Gastroesophageal sphincter (tissue), 4 donors: ENCODE measurements at regions not wholly inside any gene's neighbourhood (a gene's known extent, or its start where the extent isn't known, plus 50 kb on each side); places are given as distances from the start of the nearest gene placed in this dataset.

Source experiments
- ATAC-seq: fragments of 150-250 bp; one replicate; pipeline ENCODE4 v1.9.1; 2016; ENCODE audit warnings: mild to moderate bottlenecking, moderate library complexity
- H3K27ac ChIP-seq, 4 donors: fragments of 200-600 bp; sonication (generic) in 3 of 4; 1 replicate in 3 of 4; 2 replicates in 1 of 4; pipeline ENCODE4 v1.5.1; 2016 to 2019
- H3K27me3 ChIP-seq: fragments of 200-600 bp; sonication (generic); one replicate; pipeline ENCODE4 v1.5.1; 2019
- H3K36me3 ChIP-seq, 2 donors: fragments of 200-600 bp; sonication (generic); one replicate each; pipeline ENCODE4 v1.5.1; 2019; ENCODE audit warnings: control low read depth in 1 of 2
- H3K4me1 ChIP-seq, 3 donors: fragments of 200-600 bp; sonication (generic); 1 replicate in 2 of 3; 2 replicates in 1 of 3; pipeline ENCODE4 v1.5.1; 2016 to 2019; ENCODE audit warnings: control low read depth in 2 of 3
- H3K4me3 ChIP-seq, 2 donors: fragments of 200-600 bp; sonication (generic); one replicate each; pipeline ENCODE4 v1.5.1; 2019; ENCODE audit warnings: mild to moderate bottlenecking in 1 of 2, moderate library complexity in 1 of 2
- H3K9me3 ChIP-seq, 3 donors: fragments of 200-600 bp; sonication (generic); one replicate each; pipeline ENCODE4 v1.5.1; 2017 to 2019; ENCODE audit warnings: control low read depth in 2 of 3
- CTCF ChIP-seq, 4 experiments: fragments of 200-600 bp in 2 of 4; fragments of 450-650 bp in 2 of 4; sonication (generic) in 1 of 4; IDR thresholded peaks; one replicate each; pipeline ENCODE4 v1.5.1; 2017 to 2019; ENCODE audit warnings: antibody characterized with exemption in 4 of 4, mild to moderate bottlenecking in 2 of 4, moderate library complexity in 2 of 4
- EP300 ChIP-seq: sonication (generic); formaldehyde crosslinking; IDR thresholded peaks from one replicate; pipeline ENCODE4 v1.6.1; 2017; ENCODE audit warnings: antibody characterized with exemption, mild to moderate bottlenecking
- POLR2A ChIP-seq, 2 donors: fragments of 450-650 bp; IDR thresholded peaks; one replicate each; pipeline ENCODE4 v1.6.1; 2017; ENCODE audit warnings: antibody characterized with exemption in 2 of 2, mild to moderate bottlenecking in 2 of 2, moderate library complexity in 1 of 2
- POLR2AphosphoS5 ChIP-seq: sonication (generic); formaldehyde crosslinking; IDR thresholded peaks from one replicate; pipeline ENCODE4 v1.6.1; 2017; ENCODE audit warnings: antibody characterized with exemption
- WGBS, 2 donors: methylation state at CpG; one replicate each; pipeline ENCODE4 v1.1.5; 2018; ENCODE audit warnings: low coverage in 1 of 2; 5-methylcytosine and 5-hydroxymethylcytosine counted together

GRCh38 chr1:112342558-112342957 is 53.5 kb upstream of the CTTNBP2NL start:
- no peak for ATAC-seq
- WGBS, 2 donors: 50% methylated on average over 1 of the region's 3 CpGs; no CpG with 5 or more reads in 1 of the 2 donors

GRCh38 chr1:112344754-112345423 is 51.1 kb upstream of the CTTNBP2NL start:
- WGBS, 2 donors: 61 to 72% methylated on average over 6 to 7 of the region's 7 CpGs
- no peaks in the 10 kb centered on the region for H3K27me3 ChIP-seq

More at GRCh38 chr1:112342558-112342957, 53.5 kb upstream of the CTTNBP2NL start:
- TF ChIP-seq CTCF (IDR thresholded peaks at IDR 0.05) (no peak), POLR2A (IDR thresholded peaks at IDR 0.05) (no peak), EP300 (no peak), POLR2AphosphoS5 (no peak)
- Histone ChIP-seq H3K27ac (no peak overlapping the region), H3K9me3 (no peaks in the 10 kb centered on the region), H3K4me3 (no peak overlapping the region), H3K27me3 (no peaks in the 10 kb centered on the region), H3K36me3 (no peaks in the 10 kb centered on the region), H3K4me1 (peaks cover 0 to 17% (median 0%) of the 10 kb centered on the region in 3 donors)

More at GRCh38 chr1:112344754-112345423, 51.1 kb upstream of the CTTNBP2NL start:
- TF ChIP-seq POLR2A (IDR thresholded peaks at IDR 0.05) (no peak), EP300 (no peak), CTCF (IDR thresholded peaks at IDR 0.05) (no peak), POLR2AphosphoS5 (no peak)
- Histone ChIP-seq H3K4me3 (no peak overlapping the region), H3K27ac (no peak overlapping the region), H3K36me3 (no peaks in the 10 kb centered on the region), H3K4me1 (peaks cover 0 to 19% (median 0%) of the 10 kb centered on the region in 3 donors), H3K9me3 (peaks cover 0 to 6% (median 0%) of the 10 kb centered on the region in 3 donors)
- ATAC-seq: no peak
